GM12864 (cell line): ENCODE measurements at regions not wholly inside any gene's neighbourhood (a gene's known extent, or its start where the extent isn't known, plus 50 kb on each side); places are given as distances from the start of the nearest gene placed in this dataset.

Source experiments
- DNase-seq: peaks from one replicate; pipeline ENCODE4 v3.0.0-alpha.2; 2011; ENCODE audit warnings: low read depth
- H3K4me3 ChIP-seq: 2 replicates; pipeline ENCODE4 v1.5.1; 2011; ENCODE audit warnings: mild to moderate bottlenecking, low read depth, low read length, control low read depth
- TF ChIP-seq, protein P1 (sequence below): IDR thresholded peaks from 2 replicates; pipeline ENCODE4 v1.5.1; 2011; ENCODE audit warnings: low read depth, mild to moderate bottlenecking, moderate library complexity, low read length, control low read depth, inconsistent platforms; ENCODE audit errors: missing control alignments

DNA sequence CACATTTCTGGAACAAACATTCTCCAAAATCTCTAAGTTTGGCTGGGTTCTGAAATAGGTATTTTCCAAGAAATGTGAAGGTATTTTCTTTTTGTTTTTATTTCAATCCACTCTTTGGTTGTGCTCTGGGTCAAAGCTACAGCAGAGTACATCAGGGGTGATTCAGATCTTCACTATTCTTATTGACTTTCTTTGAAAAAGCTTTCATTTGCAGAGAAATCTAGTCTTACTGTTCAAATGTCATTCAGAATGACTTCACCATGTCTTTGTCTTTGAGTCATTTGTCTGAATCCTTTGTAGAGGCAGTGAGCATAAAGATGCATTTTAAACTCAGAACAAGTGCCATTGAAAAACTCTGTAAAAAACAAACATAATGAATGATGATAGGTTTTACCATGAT, 547.2 kb upstream of the ADGRL3 start:
- H3K4me3 ChIP-seq, result no peak overlapping the region
- TF ChIP-seq, protein P1, sequence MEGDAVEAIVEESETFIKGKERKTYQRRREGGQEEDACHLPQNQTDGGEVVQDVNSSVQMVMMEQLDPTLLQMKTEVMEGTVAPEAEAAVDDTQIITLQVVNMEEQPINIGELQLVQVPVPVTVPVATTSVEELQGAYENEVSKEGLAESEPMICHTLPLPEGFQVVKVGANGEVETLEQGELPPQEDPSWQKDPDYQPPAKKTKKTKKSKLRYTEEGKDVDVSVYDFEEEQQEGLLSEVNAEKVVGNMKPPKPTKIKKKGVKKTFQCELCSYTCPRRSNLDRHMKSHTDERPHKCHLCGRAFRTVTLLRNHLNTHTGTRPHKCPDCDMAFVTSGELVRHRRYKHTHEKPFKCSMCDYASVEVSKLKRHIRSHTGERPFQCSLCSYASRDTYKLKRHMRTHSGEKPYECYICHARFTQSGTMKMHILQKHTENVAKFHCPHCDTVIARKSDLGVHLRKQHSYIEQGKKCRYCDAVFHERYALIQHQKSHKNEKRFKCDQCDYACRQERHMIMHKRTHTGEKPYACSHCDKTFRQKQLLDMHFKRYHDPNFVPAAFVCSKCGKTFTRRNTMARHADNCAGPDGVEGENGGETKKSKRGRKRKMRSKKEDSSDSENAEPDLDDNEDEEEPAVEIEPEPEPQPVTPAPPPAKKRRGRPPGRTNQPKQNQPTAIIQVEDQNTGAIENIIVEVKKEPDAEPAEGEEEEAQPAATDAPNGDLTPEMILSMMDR, result no peak
- DNase-seq, result no peak

DNA sequence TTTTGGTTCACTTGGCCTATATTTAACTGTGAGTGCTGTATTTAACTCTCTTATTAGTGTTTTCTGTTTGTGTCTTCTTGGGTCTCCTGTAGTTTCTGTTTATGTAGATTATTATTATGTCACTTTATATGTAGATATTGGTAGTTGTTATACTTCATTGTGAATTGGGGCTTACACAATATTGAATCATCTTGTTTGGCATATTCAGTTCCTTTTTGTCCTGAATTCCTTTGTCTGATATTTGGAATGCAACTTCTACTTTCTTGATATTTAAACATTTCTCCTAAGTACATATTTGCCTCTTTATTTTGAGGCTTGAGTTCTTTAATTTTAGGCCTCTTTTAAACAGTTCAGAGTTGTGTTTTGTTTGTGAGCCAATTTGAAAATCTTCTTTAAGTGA, 544.8 kb upstream of the ADGRL3 start:
- DNase-seq, result no peak
- TF ChIP-seq, protein P1, result no peak
- H3K4me3 ChIP-seq, result no peak overlapping the region

GRCh38 chr4:60656171-60656570, 544.0 kb upstream of the ADGRL3 start:
- DNase-seq, result no peak
- no peak overlapping the region for H3K4me3 ChIP-seq
- TF ChIP-seq, protein P1, result no peak

DNA sequence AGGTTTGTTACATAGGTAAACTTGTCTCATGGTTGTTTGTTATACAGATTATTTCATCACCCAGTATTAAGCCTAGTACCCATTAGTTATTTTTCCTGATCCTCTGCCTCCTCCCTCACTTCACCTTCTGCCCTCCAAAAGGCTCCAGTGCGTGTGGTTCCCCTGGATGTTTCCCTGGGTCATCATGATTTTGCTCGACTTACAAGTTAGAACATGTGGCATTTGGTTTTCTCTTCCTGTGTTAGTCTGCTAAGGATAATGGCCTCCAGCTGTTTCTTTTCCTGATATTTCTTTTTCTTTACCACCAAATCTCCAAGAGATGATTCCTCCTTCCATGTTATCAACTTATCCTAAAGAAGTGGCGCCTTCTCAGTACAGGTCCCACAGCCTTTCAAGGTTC, 543.1 kb upstream of the ADGRL3 start:
- TF ChIP-seq, protein P1, result no peak

GRCh38 chr4:60657807-60658206, 542.3 kb upstream of the ADGRL3 start:
- TF ChIP-seq, protein P1, result no peak
- no peak for DNase-seq
- H3K4me3 ChIP-seq, result no peak overlapping the region

More for the DNA sequence above, 543.1 kb upstream of the ADGRL3 start:
- DNase-seq, result no peak
- H3K4me3 ChIP-seq, result no peak overlapping the region

DNA sequence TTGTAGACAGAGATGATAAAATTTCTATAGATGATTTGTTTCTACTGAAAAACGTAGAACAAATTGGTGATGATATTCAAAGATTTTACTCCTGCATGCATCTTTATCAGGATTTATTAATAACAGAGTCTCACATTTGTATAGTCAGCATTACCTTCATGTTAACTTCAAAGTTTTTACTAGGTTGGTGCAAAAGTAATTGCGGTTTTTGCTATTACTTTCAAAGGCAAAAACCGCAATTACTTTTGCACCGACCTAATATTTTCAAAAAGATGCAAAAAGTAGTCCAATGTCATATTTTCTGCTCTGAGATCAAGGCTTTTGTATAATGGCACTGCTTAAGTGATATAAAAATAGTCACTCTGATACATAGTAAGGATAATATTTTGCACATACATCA, 536.4 kb upstream of the ADGRL3 start:
- no peak for DNase-seq
- H3K4me3 ChIP-seq, result no peak overlapping the region
- TF ChIP-seq, protein P1, result no peak

DNA sequence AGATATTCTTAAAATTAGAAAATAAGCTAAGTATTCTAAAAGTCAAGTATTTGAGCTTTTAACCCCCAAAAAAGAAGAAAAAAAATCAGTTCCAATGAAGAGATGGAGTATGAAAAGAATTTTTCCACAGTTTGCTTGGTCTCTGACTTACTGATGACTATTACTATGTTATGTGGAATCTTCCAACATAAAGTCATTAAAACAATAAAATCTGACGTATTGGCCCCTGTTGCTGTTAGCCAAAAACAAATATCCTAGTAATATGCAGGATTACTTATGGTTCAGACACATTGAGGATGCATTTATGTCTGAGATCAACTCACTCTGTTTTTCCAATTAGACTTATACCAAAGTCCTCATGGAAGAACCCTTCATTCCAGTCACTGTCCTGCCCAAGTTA, 517.2 kb upstream of the ADGRL3 start:
- no peak overlapping the region for H3K4me3 ChIP-seq
- TF ChIP-seq, protein P1, result no peak
- DNase-seq, result no peak
